CD4-positive, alpha-beta memory T cell (primary cell): ENCODE measurements at regions not wholly inside any gene's neighbourhood (a gene's known extent, or its start where the extent isn't known, plus 50 kb on each side); places are given as distances from the start of the nearest gene placed in this dataset.
"Not testable (repeated sequence)": the region's sequence is repeated elsewhere in the genome, so short reads cannot be mapped to it uniquely, and the experiment has no call there.

Source experiments
- CTCF ChIA-PET: fragments of 350-600 bp; sonication (Branson Sonifier 250); formaldehyde crosslinking; loops from one replicate; lab custom pipeline; 2021; ENCODE audit warnings: inconsistent platforms; ENCODE audit not compliant: partially characterized antibody; lab: Charles Lee
- POLR2A ChIA-PET: fragments of 350-600 bp; sonication (Branson Sonifier 250); formaldehyde crosslinking; loops from one replicate; lab custom pipeline; 2021; ENCODE audit not compliant: partially characterized antibody; lab: Charles Lee
- DNase-seq, 5 donors: peaks; one replicate each; pipeline versions ENCODE4 v3.0.0 to v3.0.0-alpha.2; 2020 to 2022; ENCODE audit warnings: mixed read lengths in 1 of 5
- H3K27ac ChIP-seq: one replicate; pipeline ENCODE4 v1.7.0; 2013; ENCODE audit warnings: low read depth, low read length
- H3K27me3 ChIP-seq: 2 replicates; pipeline ENCODE4 v1.7.0; 2013; ENCODE audit warnings: mild to moderate bottlenecking, low read length, moderate library complexity; ENCODE audit not compliant: insufficient read depth
- H3K36me3 ChIP-seq: 2 replicates; pipeline ENCODE4 v1.7.0; 2013; ENCODE audit warnings: mild to moderate bottlenecking, low read length, moderate library complexity; ENCODE audit not compliant: insufficient read depth
- H3K4me1 ChIP-seq: 2 replicates; pipeline ENCODE4 v1.7.0; 2013; ENCODE audit warnings: mild to moderate bottlenecking, low read length, moderate library complexity; ENCODE audit not compliant: insufficient read depth
- H3K4me3 ChIP-seq, 2 donors: one replicate each; pipeline ENCODE4 v1.7.0; 2013; ENCODE audit warnings: low read length in 2 of 2, mild to moderate bottlenecking in 1 of 2
- H3K9me3 ChIP-seq, 2 donors: one replicate each; pipeline ENCODE4 v1.7.0; 2013; ENCODE audit warnings: low read length in 2 of 2, control low read depth in 1 of 2; ENCODE audit not compliant: control insufficient read depth in 1 of 2
- H3K27ac Mint-ChIP-seq, 7 donors: one replicate each; pipeline ENCODE4 v1.8.0; 2020 to 2021; ENCODE audit warnings: mixed read lengths in 7 of 7, mild to moderate bottlenecking in 6 of 7, inconsistent platforms in 3 of 7, moderate library complexity in 3 of 7
- H3K27me3 Mint-ChIP-seq, 2 donors: one replicate each; pipeline ENCODE4 v1.8.0; 2020 to 2021; ENCODE audit warnings: mixed read lengths in 2 of 2
- H3K36me3 Mint-ChIP-seq, 2 donors: one replicate each; pipeline ENCODE4 v1.8.0; 2020 to 2021; ENCODE audit warnings: mixed read lengths in 2 of 2, inconsistent platforms in 1 of 2, mild to moderate bottlenecking in 1 of 2
- H3K4me1 Mint-ChIP-seq, 4 donors: one replicate each; pipeline ENCODE4 v1.8.0; 2020 to 2021; ENCODE audit warnings: mixed read lengths in 4 of 4, mild to moderate bottlenecking in 1 of 4
- H3K4me3 Mint-ChIP-seq, 8 donors: one replicate each; pipeline ENCODE4 v1.8.0; 2020 to 2021; ENCODE audit warnings: mixed read lengths in 8 of 8, mild to moderate bottlenecking in 7 of 8, moderate library complexity in 6 of 8, inconsistent platforms in 3 of 8
- H3K9me3 Mint-ChIP-seq, 8 donors: one replicate each; pipeline ENCODE4 v1.8.0; 2020 to 2021; ENCODE audit warnings: mixed read lengths in 8 of 8, mild to moderate bottlenecking in 5 of 8, inconsistent platforms in 3 of 8, moderate library complexity in 1 of 8
- intact Hi-C: fragments of 100-400 bp; cut with micrococcal nuclease; formaldehyde crosslinking; loops from one replicate; pipeline ENCODE4 v1.15.1; 2023

DNA sequence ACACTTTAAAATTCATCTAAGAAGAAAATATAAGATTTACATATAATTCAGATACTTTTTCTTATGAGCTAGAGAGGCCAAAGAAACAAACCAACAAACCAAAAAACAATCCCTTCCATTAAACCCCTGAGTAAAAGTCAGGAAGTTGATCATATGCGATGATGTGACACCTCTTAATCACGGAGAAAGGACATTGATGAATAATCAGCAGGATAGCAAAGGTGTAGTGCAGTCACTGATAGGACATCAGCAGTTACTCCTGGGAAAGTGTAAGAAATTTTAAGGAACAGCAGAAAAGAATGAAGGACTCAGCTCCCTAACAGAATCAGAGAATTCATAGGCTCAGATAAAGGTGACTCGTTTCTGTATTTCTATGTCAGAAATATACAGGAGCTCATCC is 202.4 kb upstream of the EDNRB start:
- Histone ChIP-seq H3K27me3 (no peaks in the 10 kb centered on the region), H3K4me3 (no peak overlapping the region), H3K4me1 (no peaks in the 10 kb centered on the region), H3K36me3 (no peaks in the 10 kb centered on the region), H3K9me3 (no peaks in the 10 kb centered on the region), H3K27ac (no peak overlapping the region)
- intact Hi-C loops: loop anchor here (2.0 to 5.0 kb wide), 2 partner anchors 529 to 628 kb away; no protein-coding TSS in a partner anchor
- no peak for DNase-seq
- POLR2A ChIA-PET: no interaction called here
- Mint-ChIP-seq H3K9me3 (peaks cover 0 to 2% (median 0%) of the 10 kb centered on the region in 8 donors), H3K4me1 (peaks cover 0 to 5% (median 3%) of the 10 kb centered on the region in 4 donors), H3K27ac (no peak overlapping the region), H3K36me3 (no peaks in the 10 kb centered on the region), H3K4me3 (peak overlapping the region in 1 of 8 donors; percentile 52), H3K27me3 (peaks cover 2 to 5% of the 10 kb centered on the region in 2 donors)
- CTCF ChIA-PET: interaction anchor here (0.7 to 3.1 kb wide), 21 partner anchors 8 to 1443 kb away, joined by 3 to 27 read pairs (median 5); no protein-coding TSS in a partner anchor

DNA sequence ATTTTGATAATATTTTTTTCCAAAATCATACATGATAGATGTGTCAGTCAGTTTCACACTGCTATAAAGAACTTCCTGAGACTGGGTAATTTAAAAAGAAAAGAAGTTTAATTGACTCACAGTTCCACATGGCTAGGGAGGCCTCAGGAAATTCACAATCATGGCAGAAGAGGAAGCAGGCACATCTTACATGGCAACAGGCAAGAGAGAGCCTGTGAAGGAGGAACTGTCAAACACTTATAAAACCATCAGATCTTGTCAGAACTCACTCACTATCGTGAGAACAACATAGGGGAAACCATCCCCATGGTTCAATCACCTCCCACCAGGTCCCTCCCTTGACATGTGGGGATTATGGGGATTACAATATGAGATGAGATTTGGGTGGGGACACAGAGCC is 201.5 kb upstream of the EDNRB start:
- H3K9me3 Mint-ChIP-seq, H3K4me1 ChIP-seq, H3K36me3 ChIP-seq, H3K4me3 ChIP-seq, H3K27ac Mint-ChIP-seq, H3K27me3 ChIP-seq, H3K4me1 Mint-ChIP-seq, H3K27me3 Mint-ChIP-seq, DNase-seq, H3K9me3 ChIP-seq, POLR2A ChIA-PET, H3K27ac ChIP-seq, H3K36me3 Mint-ChIP-seq, H3K4me3 Mint-ChIP-seq: not testable (repeated sequence)
- intact Hi-C loops: loop anchor here (2.0 to 5.0 kb wide), 2 partner anchors 528 to 627 kb away; no protein-coding TSS in a partner anchor
- CTCF ChIA-PET: interaction anchor here (1.0 to 3.1 kb wide), 7 partner anchors 7 to 363 kb away, joined by 3 to 27 read pairs (median 6); no protein-coding TSS in a partner anchor

DNA sequence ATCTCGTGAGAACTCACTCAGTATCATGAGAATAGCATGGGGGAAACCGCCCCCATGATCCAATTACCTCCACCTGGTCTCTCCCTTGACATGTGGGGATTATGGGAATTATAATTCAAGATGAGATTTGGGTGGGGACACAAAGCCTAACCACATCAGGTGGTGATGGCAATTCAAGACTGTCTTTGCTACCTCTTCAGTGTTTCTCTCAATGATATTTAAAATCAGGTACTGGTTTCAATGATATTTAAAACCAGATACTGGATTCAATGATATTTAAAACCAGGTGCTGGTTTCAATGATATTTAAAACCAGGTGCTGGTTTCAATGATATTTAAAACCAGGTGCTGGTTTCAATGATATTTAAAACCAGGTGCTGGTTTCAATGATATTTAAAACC is 198.4 kb upstream of the EDNRB start:
- H3K4me1 ChIP-seq, H3K36me3 Mint-ChIP-seq, H3K27me3 Mint-ChIP-seq, CTCF ChIA-PET, H3K27me3 ChIP-seq, H3K4me3 Mint-ChIP-seq, DNase-seq, H3K27ac Mint-ChIP-seq, H3K36me3 ChIP-seq, H3K27ac ChIP-seq, H3K4me1 Mint-ChIP-seq, intact Hi-C loops, POLR2A ChIA-PET, H3K9me3 ChIP-seq, H3K4me3 ChIP-seq: not testable (repeated sequence)
- peaks cover 0 to 21% (median 8%) of the 10 kb centered on the region in 8 donors for H3K9me3 Mint-ChIP-seq

DNA sequence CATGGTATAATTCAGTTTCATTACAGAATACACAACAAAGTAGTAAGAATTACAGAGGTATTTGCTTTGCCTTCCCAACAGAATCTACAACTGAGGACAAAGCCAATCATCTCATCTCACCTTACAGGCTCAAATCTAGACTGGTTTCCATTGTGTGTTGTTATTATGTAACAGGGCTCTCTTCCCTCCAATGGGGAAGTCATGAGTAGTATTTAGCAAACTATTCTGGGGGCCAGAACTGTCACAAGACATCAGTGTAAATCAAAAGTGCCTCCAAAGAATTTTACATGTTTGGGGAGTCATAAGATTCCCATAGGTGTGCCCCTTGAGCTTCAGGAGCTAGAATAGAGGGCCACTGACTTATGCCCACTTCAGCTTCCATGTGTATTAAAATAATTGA is 187.0 kb upstream of the EDNRB start:
- Mint-ChIP-seq H3K27ac (no peak overlapping the region), H3K36me3 (no peaks in the 10 kb centered on the region), H3K4me3 (no peak overlapping the region), H3K27me3 (peaks cover 0 to 2% of the 10 kb centered on the region in 2 donors), H3K4me1 (no peaks in the 10 kb centered on the region), H3K9me3 (peaks cover 0 to 2% (median 0%) of the 10 kb centered on the region in 8 donors)
- Histone ChIP-seq H3K4me3 (no peak overlapping the region), H3K36me3 (no peaks in the 10 kb centered on the region), H3K27ac (no peak overlapping the region), H3K4me1 (no peaks in the 10 kb centered on the region), H3K9me3 (no peaks in the 10 kb centered on the region), H3K27me3 (no peaks in the 10 kb centered on the region)
- ChIA-PET CTCF (interaction anchor here (1.6 kb wide), 1 partner anchor 16 kb away, joined by 4 read pairs; no protein-coding TSS in a partner anchor), POLR2A (no interaction called here)
- DNase-seq: no peak
- intact Hi-C loops: no loop called here

DNA sequence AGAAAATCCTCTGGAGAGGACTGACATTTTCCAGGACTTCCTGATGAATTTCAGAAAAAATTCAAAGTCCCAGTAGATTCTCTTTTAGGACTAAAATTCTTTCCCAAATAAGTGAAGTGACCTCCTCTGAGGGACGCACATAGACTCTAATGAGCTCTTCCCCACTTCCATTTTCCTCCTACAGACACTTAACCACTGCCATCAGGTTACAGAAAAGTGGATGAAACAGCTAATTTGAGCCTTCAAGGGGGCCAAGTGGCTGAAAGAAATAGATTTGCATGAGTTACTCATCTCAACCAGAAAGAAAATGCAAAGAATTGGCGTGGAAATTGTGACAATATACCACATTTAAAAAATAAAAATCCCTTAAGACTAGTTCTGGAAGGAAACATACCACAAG is 185.3 kb upstream of the EDNRB start:
- Histone ChIP-seq H3K4me1 (no peaks in the 10 kb centered on the region), H3K27ac (no peak overlapping the region), H3K27me3 (no peaks in the 10 kb centered on the region), H3K36me3 (no peaks in the 10 kb centered on the region), H3K9me3 (no peaks in the 10 kb centered on the region), H3K4me3 (no peak overlapping the region)
- Mint-ChIP-seq H3K4me1 (no peaks in the 10 kb centered on the region), H3K27ac (no peak overlapping the region), H3K36me3 (no peaks in the 10 kb centered on the region), H3K27me3 (peaks cover 0 to 2% of the 10 kb centered on the region in 2 donors), H3K9me3 (peaks cover 0 to 2% (median 0%) of the 10 kb centered on the region in 8 donors), H3K4me3 (no peak overlapping the region)
- ChIA-PET POLR2A (no interaction called here), CTCF (interaction anchor here (1.6 to 1.9 kb wide), 2 partner anchors 17 kb away, joined by 4 read pairs; no protein-coding TSS in a partner anchor)
- no peak for DNase-seq
- intact Hi-C loops: no loop called here

DNA sequence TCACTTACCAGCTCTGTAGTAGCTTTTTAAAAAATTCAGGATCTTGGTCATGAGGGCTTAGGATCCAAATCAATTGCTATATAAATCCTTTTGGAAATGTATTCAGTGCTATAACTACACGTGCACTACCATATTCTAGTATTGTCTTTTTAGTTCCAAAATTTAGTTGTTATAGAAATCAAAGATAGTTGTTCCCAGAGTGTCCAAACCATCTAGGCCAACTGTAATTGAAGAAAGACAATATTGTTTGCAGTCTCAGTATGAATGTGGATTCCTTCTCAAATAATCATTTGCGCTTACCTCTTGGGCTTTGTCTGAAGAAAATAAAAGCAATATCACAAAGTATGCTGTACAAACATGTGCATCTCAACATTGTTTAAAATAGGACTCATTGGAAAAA is 184.1 kb upstream of the EDNRB start:
- peaks cover 0 to 2% (median 0%) of the 10 kb centered on the region in 8 donors for H3K9me3 Mint-ChIP-seq
- H3K4me3 Mint-ChIP-seq: no peak overlapping the region
- H3K27me3 Mint-ChIP-seq: no peaks in the 10 kb centered on the region
- H3K27ac ChIP-seq: no peak overlapping the region
- H3K4me3 ChIP-seq: no peak overlapping the region
- CTCF ChIA-PET: interaction anchor here (1.9 kb wide), 1 partner anchor 18 kb away, joined by 4 read pairs; no protein-coding TSS in a partner anchor
- no peaks in the 10 kb centered on the region for H3K4me1 Mint-ChIP-seq
- no peaks in the 10 kb centered on the region for H3K9me3 ChIP-seq
- H3K27me3 ChIP-seq: no peaks in the 10 kb centered on the region
- H3K36me3 ChIP-seq: no peaks in the 10 kb centered on the region
- no peak overlapping the region for H3K27ac Mint-ChIP-seq
- no peak for DNase-seq
- POLR2A ChIA-PET: no interaction called here
- no peaks in the 10 kb centered on the region for H3K4me1 ChIP-seq
- intact Hi-C loops: no loop called here
- H3K36me3 Mint-ChIP-seq: no peaks in the 10 kb centered on the region

DNA sequence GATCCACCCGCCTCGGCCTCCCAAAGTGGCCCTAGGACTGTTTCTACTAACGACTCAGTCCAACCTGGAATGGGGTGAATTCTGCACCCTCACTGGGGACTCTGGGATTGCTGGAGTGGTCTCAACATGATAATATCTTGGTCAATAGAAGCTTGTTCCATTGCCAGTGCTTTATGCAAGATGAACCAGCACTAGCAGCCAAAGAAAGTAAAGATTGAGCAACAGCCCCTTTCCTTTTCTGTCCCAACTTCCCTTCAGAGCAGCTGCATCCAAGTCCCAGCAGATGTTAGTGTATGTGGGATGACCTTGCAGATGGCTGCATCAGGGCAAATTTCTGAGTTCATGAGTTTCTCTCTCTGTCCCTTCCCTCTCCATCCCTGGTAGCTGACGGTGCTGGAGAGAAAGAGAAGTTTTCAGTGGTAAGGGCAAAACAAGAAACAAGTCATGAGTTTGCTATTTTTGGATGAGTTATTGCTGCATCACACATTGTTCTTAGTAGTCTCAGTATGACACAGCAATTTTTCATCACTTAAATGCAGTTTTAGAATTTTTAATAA is 183.6 kb upstream of the EDNRB start:
- H3K36me3 ChIP-seq: no peaks in the 10 kb centered on the region
- Mint-ChIP-seq H3K27me3 (no peaks in the 10 kb centered on the region), H3K36me3 (no peaks in the 10 kb centered on the region), H3K9me3 (peaks cover 0 to 2% (median 0%) of the 10 kb centered on the region in 8 donors), H3K4me3 (no peak overlapping the region), H3K27ac (no peak overlapping the region), H3K4me1 (no peaks in the 10 kb centered on the region)
- no peak for DNase-seq
- no peaks in the 10 kb centered on the region for H3K4me1 ChIP-seq
- CTCF ChIA-PET: interaction anchor here (1.9 kb wide), 1 partner anchor 19 kb away, joined by 4 read pairs; no protein-coding TSS in a partner anchor
- intact Hi-C loops: no loop called here
- no peaks in the 10 kb centered on the region for H3K27me3 ChIP-seq
- no peak overlapping the region for H3K4me3 ChIP-seq
- POLR2A ChIA-PET: no interaction called here
- H3K27ac ChIP-seq: no peak overlapping the region
- H3K9me3 ChIP-seq: no peaks in the 10 kb centered on the region
